PC-9 (cell line): ENCODE measurements at regions not wholly inside any gene's neighbourhood (a gene's known extent, or its start where the extent isn't known, plus 50 kb on each side); places are given as distances from the start of the nearest gene placed in this dataset.

Experiments used
- CTCF ChIP-seq: fragments of 200-600 bp; sonication (generic); conservative IDR thresholded peaks from 2 replicates; pipeline ENCODE4 v1.6.1; 2017; ENCODE audit warnings: mixed run types, antibody characterized with exemption, mild to moderate bottlenecking, moderate library complexity
- EZH2 ChIP-seq: fragments of 200-600 bp; sonication (generic); IDR thresholded peaks from 2 replicates; pipeline ENCODE4 v1.8.0; 2017; ENCODE audit warnings: antibody characterized with exemption, low read depth

GRCh38 chr4:24368801-24369200 is 215.6 kb downstream of the DHX15 start:
- TF ChIP-seq CTCF = no peak
- no peak for TF ChIP-seq EZH2
